NCI-H146 treated with DMSO at 0.1 percent for 48 hours (cell line): ENCODE measurements at regions not wholly inside any gene's neighbourhood (a gene's known extent, or its start where the extent isn't known, plus 50 kb on each side); places are given as distances from the start of the nearest gene placed in this dataset.
A peak's percentile ranks its signal among the peaks of the same experiment; 100 is the strongest.
"Not testable (repeated sequence)": the region's sequence is repeated elsewhere in the genome, so short reads cannot be mapped to it uniquely, and the experiment has no call there.

Experiments used
- DNase-seq: peaks from one replicate; lab custom pipeline; 2025; ENCODE audit not compliant: unreplicated experiment; lab: John Stamatoyannopoulos, UW

GRCh38 chr5:44935871-44936270 is 127.1 kb downstream of the MRPS30 start:
- no peak for DNase-seq

- DNase-seq: no peak
Measured at GRCh38 chr5:44942524-44943001, 133.8 kb downstream of the MRPS30 start.

- no peak for DNase-seq
Measured at GRCh38 chr5:44943647-44944046, 134.9 kb downstream of the MRPS30 start.

GRCh38 chr5:44945743-44946142 is 137.0 kb downstream of the MRPS30 start:
- no peak for DNase-seq

- no peak for DNase-seq
Measured at GRCh38 chr5:44949687-44950086, 140.9 kb downstream of the MRPS30 start.

- no peak for DNase-seq
Measured at GRCh38 chr5:44951371-44951770, 142.6 kb downstream of the MRPS30 start.

- peak; percentile 5 for DNase-seq
Measured at GRCh38 chr5:44952376-44952775, 143.6 kb downstream of the MRPS30 start.

- DNase-seq: no peak
Measured at GRCh38 chr5:44953078-44953477, 144.3 kb downstream of the MRPS30 start.

- DNase-seq: not testable (repeated sequence)
Measured at GRCh38 chr5:44958943-44959454, 150.3 kb downstream of the MRPS30 start.

GRCh38 chr5:44969825-44970224 is 161.1 kb downstream of the MRPS30 start:
- DNase-seq: no peak

GRCh38 chr5:44970963-44971362 is 162.2 kb downstream of the MRPS30 start:
- DNase-seq: not testable (repeated sequence)

GRCh38 chr5:44974813-44975212 is 166.1 kb downstream of the MRPS30 start:
- no peak for DNase-seq

GRCh38 chr5:44981708-44982107 is 173.0 kb downstream of the MRPS30 start:
- DNase-seq: no peak

- DNase-seq: no peak
Measured at GRCh38 chr5:44983006-44983405, 174.3 kb downstream of the MRPS30 start.

GRCh38 chr5:44987026-44987425 is 178.3 kb downstream of the MRPS30 start:
- no peak for DNase-seq

- no peak for DNase-seq
Measured at GRCh38 chr5:44991693-44992092, 182.9 kb downstream of the MRPS30 start.

GRCh38 chr5:44993286-44993685 is 184.5 kb downstream of the MRPS30 start:
- DNase-seq: no peak

- no peak for DNase-seq
Measured at GRCh38 chr5:44997506-44997905, 188.8 kb downstream of the MRPS30 start.

- DNase-seq: not testable (repeated sequence)
Measured at GRCh38 chr5:45007102-45007501, 198.4 kb downstream of the MRPS30 start.

- DNase-seq: no peak
Measured at GRCh38 chr5:45017568-45017967, 208.8 kb downstream of the MRPS30 start.

GRCh38 chr5:45029553-45029952 is 220.8 kb downstream of the MRPS30 start:
- DNase-seq: no peak

GRCh38 chr5:45035991-45036390 is 227.2 kb downstream of the MRPS30 start:
- DNase-seq: no peak

GRCh38 chr5:45037927-45038326 is 229.2 kb downstream of the MRPS30 start:
- no peak for DNase-seq
